ENCODE measurements at regions not wholly inside any gene's neighbourhood (a gene's known extent, or its start where the extent isn't known, plus 50 kb on each side); places are given as distances from the start of the nearest gene placed in this dataset.

- TF ChIP-seq, protein P1, sequence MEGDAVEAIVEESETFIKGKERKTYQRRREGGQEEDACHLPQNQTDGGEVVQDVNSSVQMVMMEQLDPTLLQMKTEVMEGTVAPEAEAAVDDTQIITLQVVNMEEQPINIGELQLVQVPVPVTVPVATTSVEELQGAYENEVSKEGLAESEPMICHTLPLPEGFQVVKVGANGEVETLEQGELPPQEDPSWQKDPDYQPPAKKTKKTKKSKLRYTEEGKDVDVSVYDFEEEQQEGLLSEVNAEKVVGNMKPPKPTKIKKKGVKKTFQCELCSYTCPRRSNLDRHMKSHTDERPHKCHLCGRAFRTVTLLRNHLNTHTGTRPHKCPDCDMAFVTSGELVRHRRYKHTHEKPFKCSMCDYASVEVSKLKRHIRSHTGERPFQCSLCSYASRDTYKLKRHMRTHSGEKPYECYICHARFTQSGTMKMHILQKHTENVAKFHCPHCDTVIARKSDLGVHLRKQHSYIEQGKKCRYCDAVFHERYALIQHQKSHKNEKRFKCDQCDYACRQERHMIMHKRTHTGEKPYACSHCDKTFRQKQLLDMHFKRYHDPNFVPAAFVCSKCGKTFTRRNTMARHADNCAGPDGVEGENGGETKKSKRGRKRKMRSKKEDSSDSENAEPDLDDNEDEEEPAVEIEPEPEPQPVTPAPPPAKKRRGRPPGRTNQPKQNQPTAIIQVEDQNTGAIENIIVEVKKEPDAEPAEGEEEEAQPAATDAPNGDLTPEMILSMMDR (IDR thresholded peaks at IDR 0.05; ENCODE audit: extremely low read depth in 1 of 2, insufficient read depth in 1 of 2, low read depth in 1 of 2, low read length in 2 of 2), result no peak
- no peak for TF ChIP-seq JUN (IDR thresholded peaks at IDR 0.05; ENCODE audit: borderline replicate concordance, insufficient read depth, insufficient read length, low read depth)
Observed at GRCh38 chr9:103757062-103757461, 337.0 kb upstream of the SMC2 start.
